Prostate gland (tissue), 2 donors: ENCODE measurements at regions not wholly inside any gene's neighbourhood (a gene's known extent, or its start where the extent isn't known, plus 50 kb on each side); places are given as distances from the start of the nearest gene placed in this dataset.
"Not testable (repeated sequence)": the region's sequence is repeated elsewhere in the genome, so short reads cannot be mapped to it uniquely, and the experiment has no call there.

Experiments
- DNase-seq: peaks from one replicate; pipeline ENCODE4 v3.0.0-alpha.2; 2019; ENCODE audit warnings: low spot score
- H3K27ac ChIP-seq, 2 donors: fragments of 200-600 bp; sonication (generic); 2 replicates each; pipeline ENCODE4 v1.5.1; 2017 to 2019
- H3K27me3 ChIP-seq: fragments of 200-600 bp; sonication (generic); replicated peaks from 2 replicates; pipeline ENCODE4 v1.5.1; 2019; ENCODE audit not compliant: insufficient read depth
- H3K36me3 ChIP-seq, 2 donors: fragments of 200-600 bp; sonication (generic); 1 replicate in 1 of 2; 2 replicates in 1 of 2; pipeline versions ENCODE4 v1.5.1 to v1.8.1; 2017 to 2019
- H3K4me1 ChIP-seq: fragments of 200-600 bp; sonication (generic); replicated peaks from 2 replicates; pipeline ENCODE4 v1.5.1; 2019
- H3K4me3 ChIP-seq, 2 donors: fragments of 200-600 bp; sonication (generic); 2 replicates each; pipeline ENCODE4 v1.5.1; 2017 to 2019
- H3K9me3 ChIP-seq: fragments of 200-600 bp; sonication (generic); 2 replicates; pipeline ENCODE4 v1.5.1; 2017
- CTCF ChIP-seq, 4 experiments: fragments of 200-600 bp in 2 of 4; fragments of 450-650 bp in 2 of 4; sonication (generic) in 2 of 4; IDR thresholded peaks; 1 replicate in 3 of 4; 2 replicates in 1 of 4; pipeline ENCODE4 v1.5.1; 2016 to 2019; ENCODE audit warnings: antibody characterized with exemption in 4 of 4, mild to moderate bottlenecking in 2 of 4, moderate library complexity in 2 of 4
- POLR2A ChIP-seq: fragments of 450-650 bp; IDR thresholded peaks from one replicate; pipeline ENCODE4 v1.6.1; 2016; ENCODE audit warnings: antibody characterized with exemption, mild to moderate bottlenecking
- POLR2AphosphoS5 ChIP-seq: sonication (generic); formaldehyde crosslinking; IDR thresholded peaks from one replicate; pipeline ENCODE4 v1.6.1; 2017; ENCODE audit warnings: antibody characterized with exemption
- WGBS: methylation state at CpG from one replicate; pipeline ENCODE4 v1.1.5; 2018; 5-methylcytosine and 5-hydroxymethylcytosine counted together
- intact Hi-C: fragments of 100-400 bp; cut with DNase I; formaldehyde crosslinking; loops from one replicate; pipeline ENCODE4 v1.14.2; 2022

GRCh38 chr10:53489335-53490182 lies 717.0 kb upstream of the MBL2 start:
- no peak for DNase-seq
- Histone ChIP-seq H3K36me3 (no peaks in the 10 kb centered on the region), H3K4me1 (no peaks in the 10 kb centered on the region), H3K9me3 (no peaks in the 10 kb centered on the region), H3K27me3 (no peaks in the 10 kb centered on the region), H3K27ac (no peak overlapping the region), H3K4me3 (no peak overlapping the region)
- TF ChIP-seq POLR2AphosphoS5 (no peak), CTCF (IDR thresholded peaks at IDR 0.05) (no peak), POLR2A (no peak)
- intact Hi-C loops: no loop called here
- 53% methylated on average over 5 of the region's 5 CpGs for WGBS

- no peaks in the 10 kb centered on the region for H3K36me3 ChIP-seq
- H3K4me3 ChIP-seq: no peak overlapping the region
- H3K4me1 ChIP-seq: no peaks in the 10 kb centered on the region
- H3K27ac ChIP-seq: no peak overlapping the region
- no peak for DNase-seq
- intact Hi-C loops: no loop called here
- H3K9me3 ChIP-seq: no peaks in the 10 kb centered on the region
- H3K27me3 ChIP-seq: no peaks in the 10 kb centered on the region
- no peak for TF ChIP-seq CTCF (IDR thresholded peaks at IDR 0.05)
- no peak for TF ChIP-seq POLR2AphosphoS5
- no peak for TF ChIP-seq POLR2A
- 84% methylated on average over 17 of the region's 17 CpGs for WGBS
Observed at GRCh38 chr10:53487019-53487983, 714.7 kb upstream of the MBL2 start.

GRCh38 chr10:53485422-53485821 lies 712.8 kb upstream of the MBL2 start:
- H3K4me1 ChIP-seq, H3K36me3 ChIP-seq, H3K27ac ChIP-seq, H3K27me3 ChIP-seq, H3K4me3 ChIP-seq, DNase-seq, H3K9me3 ChIP-seq, intact Hi-C loops: not testable (repeated sequence)
- WGBS: 74% methylated on average over 4 of the region's 4 CpGs

- DNase-seq: no peak
- 55% methylated on average over 2 of the region's 2 CpGs for WGBS
- intact Hi-C loops: no loop called here
- no peaks in the 10 kb centered on the region for H3K9me3 ChIP-seq
- no peak overlapping the region for H3K27ac ChIP-seq
- H3K4me3 ChIP-seq: no peak overlapping the region
- TF ChIP-seq CTCF (IDR thresholded peaks at IDR 0.05) (no peak), POLR2A (no peak), POLR2AphosphoS5 (no peak)
- H3K27me3 ChIP-seq: no peaks in the 10 kb centered on the region
- no peaks in the 10 kb centered on the region for H3K4me1 ChIP-seq
- no peaks in the 10 kb centered on the region for H3K36me3 ChIP-seq
Observed at GRCh38 chr10:53479365-53479764, 706.8 kb upstream of the MBL2 start.

- Histone ChIP-seq H3K4me3 (no peak overlapping the region), H3K27me3 (no peaks in the 10 kb centered on the region), H3K27ac (no peak overlapping the region), H3K4me1 (no peaks in the 10 kb centered on the region), H3K36me3 (no peaks in the 10 kb centered on the region), H3K9me3 (no peaks in the 10 kb centered on the region)
- intact Hi-C loops: no loop called here
- DNase-seq: no peak
- WGBS: 91% methylated on average over 1 of the region's 1 CpG
- no peak for TF ChIP-seq POLR2AphosphoS5
- no peak for TF ChIP-seq POLR2A
- no peak for TF ChIP-seq CTCF (IDR thresholded peaks at IDR 0.05)
Observed at GRCh38 chr10:53477313-53477675, 704.7 kb upstream of the MBL2 start.
